Endothelial cell of umbilical vein (primary cell): ENCODE measurements at regions not wholly inside any gene's neighbourhood (a gene's known extent, or its start where the extent isn't known, plus 50 kb on each side); places are given as distances from the start of the nearest gene placed in this dataset.

ENCODE experiments used
- BruUV-seq: library from RNA; stranded (reverse); fragments of 400-500 nt; replicated peaks from 2 replicates; lab custom pipeline; 2021; lab: Mats Ljungman, UMichigan
- CTCF ChIA-PET: fragments of 300-600, 350-600 bp; sonication (Branson Sonifier 250); formaldehyde crosslinking; loops from one replicate; lab custom pipeline; 2021; ENCODE audit warnings: antibody characterized with exemption, inconsistent platforms; lab: Charles Lee
- POLR2A ChIA-PET: fragments of 300-600, 350-600 bp; sonication (Branson Sonifier 250); formaldehyde crosslinking; loops from one replicate; lab custom pipeline; 2021; ENCODE audit warnings: antibody characterized with exemption, inconsistent platforms; lab: Charles Lee
- DNase-seq: peaks from one replicate; pipeline ENCODE4 v3.0.0-alpha.2; 2011; ENCODE audit warnings: low read depth, low spot score
- FAIRE-seq: peaks from 2 replicates; lab custom pipeline; 2011; peaks lifted over from hg19 to GRCh38; lab: Jason Lieb, UNC
- H2AFZ ChIP-seq: 2 replicates; pipeline ENCODE4 v1.6.0; 2012; ENCODE audit warnings: low read depth, low read length, control low read depth, inconsistent platforms
- H3K27ac ChIP-seq: 2 replicates; pipeline ENCODE4 v1.5.1; 2011; ENCODE audit warnings: low read depth, mild to moderate bottlenecking, control low read depth, low read length, moderate library complexity; ENCODE audit not compliant: insufficient read depth
- H3K27me3 ChIP-seq, 2 experiments: 2 replicates each; pipeline versions ENCODE4 v1.6.0 to v1.6.1; 2011; ENCODE audit warnings: low read length in 2 of 2, mixed read lengths in 1 of 2; ENCODE audit not compliant: control insufficient read depth in 2 of 2, insufficient read depth in 2 of 2
- H3K36me3 ChIP-seq, 2 experiments: 2 replicates in 1 of 2; 3 replicates in 1 of 2; pipeline ENCODE4 v1.5.1; 2011; ENCODE audit warnings: low read length in 2 of 2, mild to moderate bottlenecking in 1 of 2, moderate library complexity in 1 of 2; ENCODE audit not compliant: control insufficient read depth in 2 of 2, insufficient read depth in 2 of 2; ENCODE audit errors: extremely low read depth in 1 of 2
- H3K4me1 ChIP-seq: 3 replicates; pipeline ENCODE4 v1.5.1; 2011; ENCODE audit warnings: mild to moderate bottlenecking, low read length; ENCODE audit not compliant: control insufficient read depth, insufficient read depth; ENCODE audit errors: extremely low read depth
- H3K4me2 ChIP-seq: 2 replicates; pipeline ENCODE4 v1.6.1; 2011; ENCODE audit warnings: low read length, control low read depth, mixed read lengths; ENCODE audit not compliant: insufficient read depth
- H3K4me3 ChIP-seq, 3 experiments: fragments of 200-600 bp in 1 of 3; sonication (generic), shearing (Covaris generic) in 1 of 3; replicated peaks in 1 of 3; 2 replicates each; pipeline ENCODE4 v1.5.1; 2011 to 2016; ENCODE audit warnings: control low read depth in 3 of 3, low read length in 3 of 3, mild to moderate bottlenecking in 2 of 3, inconsistent platforms in 1 of 3, low read depth in 1 of 3, moderate library complexity in 1 of 3; ENCODE audit not compliant: insufficient read depth in 1 of 3
- H3K79me2 ChIP-seq: 2 replicates; pipeline ENCODE4 v1.6.0; 2012; ENCODE audit warnings: low read length, inconsistent platforms; ENCODE audit not compliant: control insufficient read depth, insufficient read depth
- H3K9ac ChIP-seq: replicated peaks from 2 replicates; pipeline ENCODE3; 2011; ENCODE audit warnings: low read length, control low read depth; ENCODE audit not compliant: insufficient read depth; ENCODE audit errors: extremely low read depth
- H3K9me1 ChIP-seq: replicated peaks from 3 replicates; pipeline ENCODE4 v1.6.0; 2011; ENCODE audit warnings: mild to moderate bottlenecking, low read length; ENCODE audit not compliant: control insufficient read depth, insufficient read depth; ENCODE audit errors: extremely low read depth
- H3K9me3 ChIP-seq: replicated peaks from 2 replicates; pipeline ENCODE4 v1.5.1; 2012; ENCODE audit warnings: low read length, inconsistent platforms; ENCODE audit not compliant: control insufficient read depth, insufficient read depth
- H4K20me1 ChIP-seq: replicated peaks from 2 replicates; pipeline ENCODE3; 2011; ENCODE audit warnings: mild to moderate bottlenecking, low read length; ENCODE audit not compliant: control insufficient read depth, insufficient read depth; ENCODE audit errors: extremely low read depth
- EZH2 ChIP-seq: IDR thresholded peaks from 2 replicates; pipeline ENCODE4 v1.6.1; 2012; ENCODE audit warnings: borderline replicate concordance, low read depth, mild to moderate bottlenecking, moderate library complexity, low read length, inconsistent platforms; ENCODE audit not compliant: severe bottlenecking
- FOS ChIP-seq: IDR thresholded peaks from 2 replicates; pipeline ENCODE4 v1.6.1; 2011; ENCODE audit warnings: mild to moderate bottlenecking, low read length, moderate library complexity, borderline replicate concordance; ENCODE audit not compliant: insufficient read depth
- GATA2 ChIP-seq: IDR thresholded peaks from 2 replicates; pipeline ENCODE4 v1.7.0; 2011; ENCODE audit warnings: low read depth, mild to moderate bottlenecking, moderate library complexity, mixed read lengths, low read length; ENCODE audit not compliant: insufficient read length, insufficient read depth
- JUN ChIP-seq: IDR thresholded peaks from 2 replicates; pipeline ENCODE4 v1.6.1; 2011; ENCODE audit warnings: borderline replicate concordance, low read depth; ENCODE audit not compliant: insufficient read length, insufficient read depth
- MYC ChIP-seq: IDR thresholded peaks from one replicate; pipeline ENCODE4 v1.6.1; 2011; ENCODE audit warnings: mild to moderate bottlenecking, low read depth, low read length
- POLR2A ChIP-seq: IDR thresholded peaks from 2 replicates; pipeline ENCODE4 v1.6.1; 2012; ENCODE audit warnings: low read depth, mild to moderate bottlenecking, control low read depth, low read length
- POLR2AphosphoS5 ChIP-seq: IDR thresholded peaks from 2 replicates; pipeline ENCODE4 v1.6.1; 2012; ENCODE audit warnings: low read depth, mild to moderate bottlenecking, control low read depth, low read length, moderate library complexity; ENCODE audit not compliant: insufficient read depth
- dilution Hi-C: fragments of 300-500 bp; cut with MboI; formaldehyde crosslinking; loops from one replicate; pipeline ENCODE4 v1.15.0; 2019; ENCODE audit warnings: low sequenced_read_pairs; ENCODE audit not compliant: extremely low pct_ligation_motif_present
- intact Hi-C: fragments of 100-400 bp; cut with micrococcal nuclease; formaldehyde crosslinking; loops from one replicate; pipeline ENCODE4 v1.10.0; 2022
- TF ChIP-seq, protein P1 (sequence below): IDR thresholded peaks from 2 replicates; pipeline ENCODE4 v1.6.1; 2011; ENCODE audit not compliant: insufficient read depth, insufficient read length
- TF ChIP-seq, protein P2 (sequence below), 2 donors: IDR thresholded peaks; 1 replicate in 1 of 2; 2 replicates in 1 of 2; pipeline ENCODE4 v1.5.1; 2011; ENCODE audit warnings: low read length in 2 of 2, mild to moderate bottlenecking in 2 of 2, moderate library complexity in 2 of 2, control low read depth in 1 of 2, inconsistent platforms in 1 of 2, low read depth in 1 of 2; ENCODE audit not compliant: insufficient read depth in 1 of 2; ENCODE audit errors: extremely low read depth in 1 of 2

DNA sequence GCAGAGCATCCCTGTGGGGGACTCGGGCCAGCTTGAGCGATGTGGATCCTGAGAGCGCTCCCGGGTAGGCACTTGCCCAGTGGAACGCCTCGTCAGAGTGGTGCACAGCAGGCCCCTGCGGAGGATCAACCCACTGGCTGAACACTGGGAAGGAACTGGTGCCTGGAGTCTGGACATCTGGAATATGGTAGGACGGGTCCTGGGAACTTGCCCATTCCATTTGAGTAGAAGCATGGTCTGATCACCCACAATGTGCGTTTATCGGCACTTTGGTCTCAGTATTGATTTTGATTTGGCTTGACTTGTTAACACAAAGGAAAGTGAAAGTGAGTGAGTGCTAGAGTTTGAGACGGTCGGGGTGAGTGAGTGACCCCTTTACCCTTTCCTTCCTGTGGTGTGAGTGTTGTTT lies 1336.2 kb upstream of the CHAC2 start:
- H3K9me3 ChIP-seq = no peaks in the 10 kb centered on the region
- intact Hi-C loops = no loop called here
- no TSS peak for BruUV-seq
- H3K4me3 ChIP-seq = no peak overlapping the region
- no peaks in the 10 kb centered on the region for H3K79me2 ChIP-seq
- no peaks in the 10 kb centered on the region for H3K9me1 ChIP-seq
- no peak for FAIRE-seq
- no peaks in the 10 kb centered on the region for H3K36me3 ChIP-seq
- POLR2A ChIA-PET = no interaction called here
- H4K20me1 ChIP-seq = no peaks in the 10 kb centered on the region
- CTCF ChIA-PET = no interaction called here
- H3K4me1 ChIP-seq = no peaks in the 10 kb centered on the region
- H2AFZ ChIP-seq = no peak overlapping the region
- no peak overlapping the region for H3K9ac ChIP-seq
- no peak overlapping the region for H3K4me2 ChIP-seq
- dilution Hi-C loops = no loop called here
- TF ChIP-seq POLR2A = no peak
- TF ChIP-seq EZH2 = no peak
- no peak for TF ChIP-seq MYC
- TF ChIP-seq, protein P1, sequence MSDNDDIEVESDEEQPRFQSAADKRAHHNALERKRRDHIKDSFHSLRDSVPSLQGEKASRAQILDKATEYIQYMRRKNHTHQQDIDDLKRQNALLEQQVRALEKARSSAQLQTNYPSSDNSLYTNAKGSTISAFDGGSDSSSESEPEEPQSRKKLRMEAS = no peak
- no peak for DNase-seq
- no peaks in the 10 kb centered on the region for H3K27me3 ChIP-seq
- H3K27ac ChIP-seq = no peak overlapping the region

DNA sequence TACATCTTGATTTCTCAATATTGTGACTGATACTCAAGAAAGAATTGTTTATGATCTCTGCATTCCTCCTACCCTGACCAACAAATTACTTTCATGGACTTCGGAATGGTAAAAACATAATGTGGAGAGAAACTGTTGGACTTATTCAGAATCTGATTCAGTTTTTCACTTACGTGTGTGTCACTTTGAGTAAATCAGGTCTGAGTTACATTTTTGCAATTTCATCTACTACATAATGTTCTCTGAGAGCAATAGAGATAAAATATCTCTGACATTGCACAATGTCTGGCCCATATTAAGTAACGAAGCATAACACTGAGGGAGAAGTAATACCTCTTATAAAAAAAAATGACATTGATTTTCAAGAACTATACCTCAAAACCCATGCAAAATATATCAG lies 1337.9 kb upstream of the CHAC2 start:
- no peaks in the 10 kb centered on the region for H4K20me1 ChIP-seq
- CTCF ChIA-PET = no interaction called here
- dilution Hi-C loops = no loop called here
- no peaks in the 10 kb centered on the region for H3K4me1 ChIP-seq
- DNase-seq (no peak), FAIRE-seq (no peak)
- H3K9me1 ChIP-seq = no peaks in the 10 kb centered on the region
- H3K79me2 ChIP-seq = no peaks in the 10 kb centered on the region
- H3K9me3 ChIP-seq = no peaks in the 10 kb centered on the region
- H3K27ac ChIP-seq = no peak overlapping the region
- no peak overlapping the region for H3K4me2 ChIP-seq
- no peaks in the 10 kb centered on the region for H3K27me3 ChIP-seq
- POLR2A ChIA-PET = no interaction called here
- intact Hi-C loops = no loop called here
- H3K36me3 ChIP-seq = no peaks in the 10 kb centered on the region
- TF ChIP-seq POLR2A (no peak), JUN (no peak), MYC (no peak), GATA2 (no peak), EZH2 (no peak), FOS (no peak), POLR2AphosphoS5 (no peak)
- TF ChIP-seq, protein P1 = no peak
- TF ChIP-seq, protein P2, sequence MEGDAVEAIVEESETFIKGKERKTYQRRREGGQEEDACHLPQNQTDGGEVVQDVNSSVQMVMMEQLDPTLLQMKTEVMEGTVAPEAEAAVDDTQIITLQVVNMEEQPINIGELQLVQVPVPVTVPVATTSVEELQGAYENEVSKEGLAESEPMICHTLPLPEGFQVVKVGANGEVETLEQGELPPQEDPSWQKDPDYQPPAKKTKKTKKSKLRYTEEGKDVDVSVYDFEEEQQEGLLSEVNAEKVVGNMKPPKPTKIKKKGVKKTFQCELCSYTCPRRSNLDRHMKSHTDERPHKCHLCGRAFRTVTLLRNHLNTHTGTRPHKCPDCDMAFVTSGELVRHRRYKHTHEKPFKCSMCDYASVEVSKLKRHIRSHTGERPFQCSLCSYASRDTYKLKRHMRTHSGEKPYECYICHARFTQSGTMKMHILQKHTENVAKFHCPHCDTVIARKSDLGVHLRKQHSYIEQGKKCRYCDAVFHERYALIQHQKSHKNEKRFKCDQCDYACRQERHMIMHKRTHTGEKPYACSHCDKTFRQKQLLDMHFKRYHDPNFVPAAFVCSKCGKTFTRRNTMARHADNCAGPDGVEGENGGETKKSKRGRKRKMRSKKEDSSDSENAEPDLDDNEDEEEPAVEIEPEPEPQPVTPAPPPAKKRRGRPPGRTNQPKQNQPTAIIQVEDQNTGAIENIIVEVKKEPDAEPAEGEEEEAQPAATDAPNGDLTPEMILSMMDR (IDR thresholded peaks at IDR 0.05; ENCODE audit: extremely low read depth in 1 of 2, insufficient read depth in 1 of 2, low read depth in 1 of 2, low read length in 2 of 2) = no peak
- no peak overlapping the region for H3K9ac ChIP-seq
- no peak overlapping the region for H2AFZ ChIP-seq
- no peak overlapping the region for H3K4me3 ChIP-seq
- no TSS peak for BruUV-seq
